OCI-LY7 (cell line): ENCODE measurements at regions not wholly inside any gene's neighbourhood (a gene's known extent, or its start where the extent isn't known, plus 50 kb on each side); places are given as distances from the start of the nearest gene placed in this dataset.

Source experiments
- BruUV-seq: library from RNA; stranded (reverse); fragments of 400-500 nt; replicated peaks from 2 replicates; lab custom pipeline; 2021; lab: Mats Ljungman, UMichigan
- CTCF ChIA-PET: fragments of 300-600 bp; sonication (Branson Sonifier 250); formaldehyde crosslinking; loops from one replicate; lab custom pipeline; 2022; ENCODE audit warnings: antibody characterized with exemption; ENCODE audit not compliant: unreplicated experiment; lab: Charles Lee
- POLR2A ChIA-PET: fragments of 300-600 bp; sonication (Branson Sonifier 250); formaldehyde crosslinking; loops from one replicate; lab custom pipeline; 2022; ENCODE audit warnings: antibody characterized with exemption; lab: Charles Lee
- DNase-seq: peaks from one replicate; pipeline ENCODE4 v3.0.0-alpha.2; 2015; ENCODE audit warnings: low spot score
- H2AFZ ChIP-seq: fragments of 200-600 bp; sonication (generic), shearing (Covaris generic); 2 replicates; pipeline ENCODE4 v1.6.1; 2014; ENCODE audit warnings: mild to moderate bottlenecking, antibody characterized with exemption, low read length, moderate library complexity
- H3K27ac ChIP-seq: fragments of 200-600 bp; sonication (generic); 2 replicates; pipeline ENCODE4 v1.5.1; 2014; ENCODE audit warnings: mixed run types, low read depth, mild to moderate bottlenecking, moderate library complexity, low read length, inconsistent platforms; ENCODE audit not compliant: poor library complexity, severe bottlenecking
- H3K36me3 ChIP-seq: fragments of 200-600 bp; sonication (generic); 2 replicates; pipeline ENCODE4 v1.6.1; 2014; ENCODE audit warnings: mild to moderate bottlenecking, antibody characterized with exemption, low read length, moderate library complexity, mixed read lengths; ENCODE audit not compliant: insufficient read depth
- H3K4me1 ChIP-seq: fragments of 200-600 bp; sonication (generic); 2 replicates; pipeline ENCODE4 v1.5.1; 2014; ENCODE audit warnings: mild to moderate bottlenecking, low read length; ENCODE audit not compliant: insufficient read depth, poor library complexity, severe bottlenecking
- H3K4me2 ChIP-seq: fragments of 200-600 bp; sonication (generic); 2 replicates; pipeline ENCODE4 v1.6.1; 2014; ENCODE audit warnings: mild to moderate bottlenecking, low read length
- H3K4me3 ChIP-seq: fragments of 200-600 bp; sonication (generic); 2 replicates; pipeline ENCODE4 v1.5.1; 2014; ENCODE audit warnings: mild to moderate bottlenecking, low read depth, low read length; ENCODE audit not compliant: poor library complexity, severe bottlenecking
- H3K79me2 ChIP-seq: fragments of 200-600 bp; sonication (generic); 2 replicates; pipeline ENCODE4 v1.6.1; 2016; ENCODE audit warnings: low read depth, mild to moderate bottlenecking, low read length, moderate library complexity, mixed read lengths; ENCODE audit not compliant: insufficient read depth
- H3K9me2 ChIP-seq: fragments of 200-600 bp; sonication (generic); 2 replicates; pipeline ENCODE4 v1.6.1; 2016; ENCODE audit warnings: mild to moderate bottlenecking, low read length, mixed read lengths; ENCODE audit not compliant: insufficient read depth
- H3K9me3 ChIP-seq: fragments of 200-600 bp; sonication (generic); 2 replicates; pipeline ENCODE4 v1.6.1; 2014; ENCODE audit warnings: mild to moderate bottlenecking, mixed run types, low read length, mixed read lengths
- H4K20me1 ChIP-seq: fragments of 200-600 bp; sonication (generic); 2 replicates; pipeline ENCODE4 v1.6.1; 2014; ENCODE audit warnings: mild to moderate bottlenecking, antibody characterized with exemption, low read length, moderate library complexity, mixed read lengths; ENCODE audit not compliant: insufficient read depth
- EZH2phosphoT487 ChIP-seq: fragments of 200-600 bp; sonication (generic); IDR thresholded peaks from 2 replicates; pipeline ENCODE4 v1.6.1; 2018; ENCODE audit warnings: low read depth, borderline replicate concordance, mild to moderate bottlenecking, mixed run types, antibody characterized with exemption, low read length, moderate library complexity, mixed read lengths
- intact Hi-C: fragments of 100-400 bp; cut with micrococcal nuclease; formaldehyde crosslinking; loops from one replicate; pipeline ENCODE4 v1.10.0; 2022; ENCODE audit not compliant: unreplicated experiment
- TF ChIP-seq, protein P1 (sequence below): fragments of 200-600 bp; sonication (generic); conservative IDR thresholded peaks from 2 replicates; pipeline ENCODE4 v1.5.1; 2014; ENCODE audit warnings: mild to moderate bottlenecking, antibody characterized with exemption, low read length, moderate library complexity, mixed read lengths

GRCh38 chr6:10323018-10323417 lies 91.9 kb downstream of the TFAP2A start:
- no peak overlapping the region for H3K4me2 ChIP-seq
- no peak for TF ChIP-seq EZH2phosphoT487
- TF ChIP-seq, protein P1, sequence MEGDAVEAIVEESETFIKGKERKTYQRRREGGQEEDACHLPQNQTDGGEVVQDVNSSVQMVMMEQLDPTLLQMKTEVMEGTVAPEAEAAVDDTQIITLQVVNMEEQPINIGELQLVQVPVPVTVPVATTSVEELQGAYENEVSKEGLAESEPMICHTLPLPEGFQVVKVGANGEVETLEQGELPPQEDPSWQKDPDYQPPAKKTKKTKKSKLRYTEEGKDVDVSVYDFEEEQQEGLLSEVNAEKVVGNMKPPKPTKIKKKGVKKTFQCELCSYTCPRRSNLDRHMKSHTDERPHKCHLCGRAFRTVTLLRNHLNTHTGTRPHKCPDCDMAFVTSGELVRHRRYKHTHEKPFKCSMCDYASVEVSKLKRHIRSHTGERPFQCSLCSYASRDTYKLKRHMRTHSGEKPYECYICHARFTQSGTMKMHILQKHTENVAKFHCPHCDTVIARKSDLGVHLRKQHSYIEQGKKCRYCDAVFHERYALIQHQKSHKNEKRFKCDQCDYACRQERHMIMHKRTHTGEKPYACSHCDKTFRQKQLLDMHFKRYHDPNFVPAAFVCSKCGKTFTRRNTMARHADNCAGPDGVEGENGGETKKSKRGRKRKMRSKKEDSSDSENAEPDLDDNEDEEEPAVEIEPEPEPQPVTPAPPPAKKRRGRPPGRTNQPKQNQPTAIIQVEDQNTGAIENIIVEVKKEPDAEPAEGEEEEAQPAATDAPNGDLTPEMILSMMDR, result no peak
- no TSS peak for BruUV-seq
- no peaks in the 10 kb centered on the region for H3K79me2 ChIP-seq
- CTCF ChIA-PET, result no interaction called here
- no peaks in the 10 kb centered on the region for H3K36me3 ChIP-seq
- no peak overlapping the region for H3K27ac ChIP-seq
- H2AFZ ChIP-seq, result no peak overlapping the region
- no peaks in the 10 kb centered on the region for H3K9me3 ChIP-seq
- DNase-seq, result no peak
- POLR2A ChIA-PET, result interaction anchor here (0.7 kb wide), 1 partner anchor 24 kb away, joined by 3 read pairs; no protein-coding TSS in a partner anchor
- intact Hi-C loops, result no loop called here
- no peaks in the 10 kb centered on the region for H4K20me1 ChIP-seq
- H3K4me3 ChIP-seq, result no peak overlapping the region
- H3K9me2 ChIP-seq, result no peaks in the 10 kb centered on the region
- no peaks in the 10 kb centered on the region for H3K4me1 ChIP-seq

GRCh38 chr6:10320291-10320690 lies 94.6 kb downstream of the TFAP2A start:
- intact Hi-C loops, result no loop called here
- H3K4me1 ChIP-seq, result no peaks in the 10 kb centered on the region
- H2AFZ ChIP-seq, result no peak overlapping the region
- BruUV-seq, result no TSS peak
- H3K27ac ChIP-seq, result no peak overlapping the region
- no peaks in the 10 kb centered on the region for H3K79me2 ChIP-seq
- POLR2A ChIA-PET, result interaction anchor here (0.7 kb wide), 1 partner anchor 10 kb away, joined by 5 read pairs; no protein-coding TSS in a partner anchor
- no peaks in the 10 kb centered on the region for H4K20me1 ChIP-seq
- H3K9me2 ChIP-seq, result no peaks in the 10 kb centered on the region
- H3K4me2 ChIP-seq, result no peak overlapping the region
- CTCF ChIA-PET, result no interaction called here
- TF ChIP-seq, protein P1, result no peak
- no peak for TF ChIP-seq EZH2phosphoT487
- no peaks in the 10 kb centered on the region for H3K36me3 ChIP-seq
- H3K4me3 ChIP-seq, result no peak overlapping the region
- no peaks in the 10 kb centered on the region for H3K9me3 ChIP-seq
- DNase-seq, result no peak

GRCh38 chr6:10316373-10316721 lies 98.5 kb downstream of the TFAP2A start:
- ChIA-PET POLR2A (interaction anchor here (0.9 kb wide), 1 partner anchor 11 kb away, joined by 3 read pairs; no protein-coding TSS in a partner anchor), CTCF (no interaction called here)
- no TSS peak for BruUV-seq
- Histone ChIP-seq H3K79me2 (no peaks in the 10 kb centered on the region), H3K4me3 (no peak overlapping the region), H4K20me1 (no peaks in the 10 kb centered on the region), H3K4me2 (no peak overlapping the region), H3K36me3 (no peaks in the 10 kb centered on the region), H3K9me3 (no peaks in the 10 kb centered on the region), H3K27ac (no peak overlapping the region), H3K4me1 (no peaks in the 10 kb centered on the region), H2AFZ (no peak overlapping the region), H3K9me2 (no peaks in the 10 kb centered on the region)
- no peak for TF ChIP-seq EZH2phosphoT487
- TF ChIP-seq, protein P1, result no peak
- intact Hi-C loops, result no loop called here
- DNase-seq, result no peak
